ENCODE measurements at regions not wholly inside any gene's neighbourhood (a gene's known extent, or its start where the extent isn't known, plus 50 kb on each side); places are given as distances from the start of the nearest gene placed in this dataset.

- no peak for TF ChIP-seq POLR2A (IDR thresholded peaks at IDR 0.05)
- TF ChIP-seq CTCF (IDR thresholded peaks at IDR 0.05 in 4 of 5, conservative IDR thresholded peaks at IDR 0.05 in 1 of 5): no peak
These were observed 184.1 kb downstream of the TTC6 start for GRCh38 chr14:37779480-37779879.
